ENCODE measurements at regions not wholly inside any gene's neighbourhood (a gene's known extent, or its start where the extent isn't known, plus 50 kb on each side); places are given as distances from the start of the nearest gene placed in this dataset.

DNA sequence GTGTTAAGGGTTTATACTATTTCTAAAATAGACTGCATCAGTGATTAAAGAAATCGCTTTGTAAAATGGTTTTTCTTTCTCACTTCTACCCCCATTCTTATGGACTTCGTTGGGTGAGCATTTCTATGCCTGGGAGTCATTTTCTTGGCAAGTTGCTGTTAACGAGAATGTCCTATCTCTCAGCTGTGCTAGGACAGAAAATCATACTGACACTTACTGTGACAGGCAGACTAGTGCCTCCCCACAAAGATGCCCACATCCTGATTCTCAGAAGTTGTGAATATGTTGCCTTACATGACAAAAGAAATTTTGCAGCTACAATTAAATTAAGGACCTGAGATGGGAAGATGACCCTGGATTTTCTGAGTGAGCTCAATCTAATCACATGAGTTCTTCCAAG lies 65.1 kb upstream of the NMUR2 start:
- Histone ChIP-seq H4K20me1 (replicated peaks in 1 of 2; ENCODE audit: control insufficient read depth in 1 of 2, insufficient read depth in 2 of 2, low read length in 2 of 2) (no peaks in the 10 kb centered on the region), H2AFZ (ENCODE audit: low read length) (no peak overlapping the region), H3K4me1 (replicated peaks in 1 of 4; ENCODE audit: control insufficient read depth in 3 of 4, insufficient read depth in 4 of 4, low read length in 3 of 4) (no peaks in the 10 kb centered on the region), H3K4me3 (ENCODE audit: extremely low read depth in 1 of 4, insufficient read depth in 2 of 4, low read depth in 3 of 4, low read length in 4 of 4) (no peak overlapping the region), H3K14ac (ENCODE audit: insufficient read length) (no peak overlapping the region), H3K4me2 (ENCODE audit: insufficient read depth in 1 of 2, low read depth in 2 of 2, low read length in 2 of 2) (no peak overlapping the region), H2BK20ac (ENCODE audit: low read length) (no peak overlapping the region), H3K79me2 (ENCODE audit: control insufficient read depth in 1 of 2, insufficient read depth in 2 of 2, low read length in 2 of 2) (no peaks in the 10 kb centered on the region), H2BK15ac (ENCODE audit: low read length) (no peak overlapping the region), H3K27ac (ENCODE audit: low read depth, low read length) (no peak overlapping the region), H2BK12ac (ENCODE audit: low read depth, low read length) (no peak overlapping the region), H3K9ac (replicated peaks in 1 of 4; ENCODE audit: extremely low read depth in 1 of 4, low read depth in 3 of 4, low read length in 3 of 4) (no peak overlapping the region), H3K27me3 (replicated peaks in 1 of 4; ENCODE audit: control insufficient read depth in 3 of 4, extremely low read depth in 1 of 4, insufficient read depth in 3 of 4, low read length in 3 of 4) (no peaks in the 10 kb centered on the region), H3K36me3 (ENCODE audit: control insufficient read depth in 2 of 4, insufficient read depth in 4 of 4, low read length in 3 of 4) (no peaks in the 10 kb centered on the region), H3K56ac (replicated peaks; ENCODE audit: insufficient read length, low read depth, low read length) (no peak overlapping the region), H3K79me1 (ENCODE audit: low read depth, low read length) (no peaks in the 10 kb centered on the region), H4K5ac (ENCODE audit: insufficient read length, low read depth, low read length) (no peak overlapping the region), H4K8ac (ENCODE audit: extremely low read depth, insufficient read depth, low read length) (no peak overlapping the region), H3K9me3 (ENCODE audit: insufficient read depth in 2 of 2, low read depth in 1 of 2, low read length in 1 of 2) (no peaks in the 10 kb centered on the region), H4K91ac (replicated peaks; ENCODE audit: insufficient read length, low read length) (no peak overlapping the region), H3K4ac (replicated peaks; ENCODE audit: insufficient read length, low read depth, low read length) (no peak overlapping the region), H3K23me2 (ENCODE audit: low read depth, low read length) (no peaks in the 10 kb centered on the region; the same call in 1 of the 2 replicates), H3K18ac (ENCODE audit: extremely low read depth, low read length) (no peak overlapping the region), H2BK120ac (replicated peaks; ENCODE audit: low read depth, low read length) (no peak overlapping the region), H3K23ac (ENCODE audit: insufficient read length) (no peak overlapping the region), H2AK5ac (ENCODE audit: low read depth, low read length) (no peak overlapping the region), H2BK5ac (ENCODE audit: low read depth, low read length) (no peak overlapping the region)
- DNase-seq (ENCODE audit: low read depth in 1 of 2, low spot score in 2 of 2) (no peak), FAIRE-seq (no peak)
- 91% methylated on average over 3 of the region's 3 CpGs; no CpG with 5 or more reads in 1 of the 2 experiments for WGBS, 2 experiments (ENCODE audit: extremely low coverage in 1 of 2, insufficient coverage in 1 of 2, insufficient read length in 1 of 2, insufficient replicate concordance in 2 of 2, low coverage in 1 of 2, low lambda C conversion rate in 2 of 2, missing lambda C conversion rate in 1 of 2)
- CTCF ChIA-PET (ENCODE audit: partially characterized antibody) = interaction anchor here (1.1 to 1.9 kb wide), 3 partner anchors 8 to 121 kb away, joined by 4 to 7 read pairs (median 6); no protein-coding TSS in a partner anchor
- POLR2A ChIA-PET (ENCODE audit: partially characterized antibody) = no interaction called here
- no peak for TF ChIP-seq BACH1 (IDR thresholded peaks at IDR 0.05; ENCODE audit: low read length)
- TF ChIP-seq SUZ12 (IDR thresholded peaks at IDR 0.05; ENCODE audit: low read length) = no peak
- TF ChIP-seq, protein P1, sequence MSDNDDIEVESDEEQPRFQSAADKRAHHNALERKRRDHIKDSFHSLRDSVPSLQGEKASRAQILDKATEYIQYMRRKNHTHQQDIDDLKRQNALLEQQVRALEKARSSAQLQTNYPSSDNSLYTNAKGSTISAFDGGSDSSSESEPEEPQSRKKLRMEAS (IDR thresholded peaks at IDR 0.05) = no peak
- TF ChIP-seq EP300 (IDR thresholded peaks at IDR 0.05; ENCODE audit: borderline replicate concordance in 1 of 2, low read depth in 2 of 2, low read length in 2 of 2) = no peak
- no peak for TF ChIP-seq RXRA (IDR thresholded peaks at IDR 0.05; ENCODE audit: insufficient read depth, low read depth, low read length)
- TF ChIP-seq BCL11A (IDR thresholded peaks at IDR 0.05; ENCODE audit: low read depth in 2 of 2, low read length in 2 of 2) = no peak
- TF ChIP-seq SIX5 (IDR thresholded peaks at IDR 0.05; ENCODE audit: low read depth, low read length) = no peak
- no peak for TF ChIP-seq RNF2 (IDR thresholded peaks at IDR 0.05; ENCODE audit: borderline replicate concordance, low read depth, low read length, missing control alignments, poor library complexity, severe bottlenecking)
